Osteocyte (in vitro differentiated cells): ENCODE measurements at regions not wholly inside any gene's neighbourhood (a gene's known extent, or its start where the extent isn't known, plus 50 kb on each side); places are given as distances from the start of the nearest gene placed in this dataset.

Experiments used
- DNase-seq: peaks from one replicate; pipeline ENCODE4 v3.0.0; 2021; ENCODE audit warnings: mixed read lengths; ENCODE audit not compliant: unreplicated experiment; ENCODE audit errors: extremely low spot score
- H3K27ac Mint-ChIP-seq: one replicate; pipeline ENCODE4 v1.8.0; 2021; ENCODE audit warnings: mild to moderate bottlenecking, mixed read lengths; ENCODE audit not compliant: unreplicated experiment
- H3K27me3 Mint-ChIP-seq: one replicate; pipeline ENCODE4 v1.8.0; 2021; ENCODE audit warnings: mixed read lengths; ENCODE audit not compliant: unreplicated experiment
- H3K36me3 Mint-ChIP-seq: one replicate; pipeline ENCODE4 v1.8.0; 2021; ENCODE audit warnings: mixed read lengths; ENCODE audit not compliant: unreplicated experiment
- H3K4me1 Mint-ChIP-seq: one replicate; pipeline ENCODE4 v1.8.0; 2021; ENCODE audit warnings: mixed read lengths; ENCODE audit not compliant: unreplicated experiment
- H3K4me3 Mint-ChIP-seq: one replicate; pipeline ENCODE4 v1.8.0; 2021; ENCODE audit warnings: mild to moderate bottlenecking, moderate library complexity, mixed read lengths; ENCODE audit not compliant: unreplicated experiment
- H3K9me3 Mint-ChIP-seq: one replicate; pipeline ENCODE4 v1.8.0; 2021; ENCODE audit warnings: mixed read lengths; ENCODE audit not compliant: unreplicated experiment
- TF ChIP-seq, protein P1 (sequence below): fragments of 200-600 bp; sonication (generic); IDR thresholded peaks from 2 replicates; pipeline ENCODE4 v1.5.0; 2021; ENCODE audit warnings: antibody characterized with exemption, mild to moderate bottlenecking, moderate library complexity

DNA sequence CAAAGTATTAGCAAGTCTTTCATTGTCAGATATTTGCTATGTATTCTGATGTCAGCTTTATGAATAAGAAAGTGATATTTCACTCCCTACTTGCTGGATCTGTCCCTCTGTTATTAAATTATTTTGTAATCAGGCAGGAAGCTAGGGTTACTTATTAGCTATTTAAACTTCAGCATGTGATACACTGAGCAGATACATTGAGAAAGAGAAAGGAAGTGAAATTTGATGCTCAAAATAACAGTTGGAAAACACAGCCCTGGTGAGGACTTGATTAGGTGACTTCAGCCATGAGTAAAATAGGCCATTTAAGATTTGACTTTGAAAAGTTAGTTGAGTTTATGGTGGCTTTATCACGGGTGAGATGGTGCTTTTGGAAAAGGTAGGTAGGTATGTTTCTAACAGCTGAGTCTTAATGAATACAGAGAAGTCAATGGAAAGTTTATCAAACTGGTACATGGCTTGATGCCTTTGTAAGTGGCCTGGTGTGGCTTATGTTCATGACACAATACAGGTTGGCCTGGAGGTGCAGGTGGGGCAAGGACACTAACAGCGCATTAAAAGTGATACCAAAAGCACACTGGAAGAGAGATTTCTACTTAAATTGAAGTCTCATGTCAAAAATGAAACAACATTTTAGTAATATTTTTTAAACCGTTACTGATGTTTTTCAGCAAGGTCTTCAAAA lies 321.2 kb upstream of the SPOCK3 start:
- TF ChIP-seq, protein P1, sequence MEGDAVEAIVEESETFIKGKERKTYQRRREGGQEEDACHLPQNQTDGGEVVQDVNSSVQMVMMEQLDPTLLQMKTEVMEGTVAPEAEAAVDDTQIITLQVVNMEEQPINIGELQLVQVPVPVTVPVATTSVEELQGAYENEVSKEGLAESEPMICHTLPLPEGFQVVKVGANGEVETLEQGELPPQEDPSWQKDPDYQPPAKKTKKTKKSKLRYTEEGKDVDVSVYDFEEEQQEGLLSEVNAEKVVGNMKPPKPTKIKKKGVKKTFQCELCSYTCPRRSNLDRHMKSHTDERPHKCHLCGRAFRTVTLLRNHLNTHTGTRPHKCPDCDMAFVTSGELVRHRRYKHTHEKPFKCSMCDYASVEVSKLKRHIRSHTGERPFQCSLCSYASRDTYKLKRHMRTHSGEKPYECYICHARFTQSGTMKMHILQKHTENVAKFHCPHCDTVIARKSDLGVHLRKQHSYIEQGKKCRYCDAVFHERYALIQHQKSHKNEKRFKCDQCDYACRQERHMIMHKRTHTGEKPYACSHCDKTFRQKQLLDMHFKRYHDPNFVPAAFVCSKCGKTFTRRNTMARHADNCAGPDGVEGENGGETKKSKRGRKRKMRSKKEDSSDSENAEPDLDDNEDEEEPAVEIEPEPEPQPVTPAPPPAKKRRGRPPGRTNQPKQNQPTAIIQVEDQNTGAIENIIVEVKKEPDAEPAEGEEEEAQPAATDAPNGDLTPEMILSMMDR: no peak
- no peak for DNase-seq
- Mint-ChIP-seq H3K4me1 (no peaks in the 10 kb centered on the region), H3K36me3 (no peaks in the 10 kb centered on the region), H3K27me3 (no peaks in the 10 kb centered on the region), H3K9me3 (peaks cover 14% of the 10 kb centered on the region), H3K4me3 (no peak overlapping the region), H3K27ac (no peak overlapping the region)

DNA sequence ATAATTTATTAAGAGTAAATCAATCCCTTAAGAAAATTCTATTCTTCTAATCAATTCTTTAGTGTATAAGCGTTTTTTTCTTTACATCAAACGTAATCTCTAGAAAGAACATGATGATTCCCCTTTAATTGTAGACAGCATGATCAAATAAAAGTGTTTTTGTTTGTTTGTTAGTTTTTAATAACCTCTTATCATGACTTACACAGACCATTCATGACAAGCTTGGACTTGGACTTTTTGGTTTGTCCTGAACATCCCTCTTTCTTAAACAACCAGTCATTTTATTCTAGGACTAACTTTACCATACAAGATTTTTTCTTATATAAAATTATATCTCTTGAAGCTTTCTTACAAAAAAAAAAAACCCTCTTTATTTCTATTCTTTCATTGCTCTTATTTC lies 344.6 kb upstream of the SPOCK3 start:
- Mint-ChIP-seq H3K27me3 (no peaks in the 10 kb centered on the region), H3K27ac (no peak overlapping the region), H3K4me1 (no peaks in the 10 kb centered on the region), H3K9me3 (peaks cover 45% of the 10 kb centered on the region), H3K36me3 (no peaks in the 10 kb centered on the region), H3K4me3 (no peak overlapping the region)
- TF ChIP-seq, protein P1: no peak
- DNase-seq: no peak

DNA sequence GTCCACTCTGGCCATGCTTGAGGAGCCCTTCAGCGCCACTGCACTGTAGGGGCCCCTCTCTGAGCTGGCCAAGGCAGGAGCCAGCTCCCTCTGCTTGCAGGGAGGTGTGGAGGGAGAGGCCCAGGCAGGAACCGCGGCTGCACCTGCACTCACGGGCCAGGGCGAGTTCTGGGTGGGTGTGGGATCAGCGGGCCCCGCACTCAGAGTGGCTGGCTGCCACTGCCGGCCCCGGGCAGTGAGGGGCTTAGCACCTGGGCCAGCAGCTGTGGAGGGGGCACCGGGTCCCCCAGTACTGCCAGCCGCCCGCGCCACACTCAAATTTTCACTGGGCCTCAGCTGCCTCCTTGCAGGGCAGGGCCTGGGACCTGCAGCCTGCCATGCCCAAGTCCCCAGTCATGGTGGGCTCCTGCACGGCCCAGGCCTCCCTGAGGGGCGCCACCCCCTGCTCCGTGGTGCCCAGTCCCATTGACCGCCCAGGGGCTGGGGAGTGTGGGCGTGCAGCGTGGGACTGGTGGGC lies 347.2 kb upstream of the SPOCK3 start:
- Mint-ChIP-seq H3K9me3 (peaks cover 35% of the 10 kb centered on the region), H3K36me3 (no peaks in the 10 kb centered on the region), H3K27me3 (no peaks in the 10 kb centered on the region), H3K4me1 (no peaks in the 10 kb centered on the region), H3K4me3 (no peak overlapping the region), H3K27ac (no peak overlapping the region)
- TF ChIP-seq, protein P1: no peak
- DNase-seq: no peak

DNA sequence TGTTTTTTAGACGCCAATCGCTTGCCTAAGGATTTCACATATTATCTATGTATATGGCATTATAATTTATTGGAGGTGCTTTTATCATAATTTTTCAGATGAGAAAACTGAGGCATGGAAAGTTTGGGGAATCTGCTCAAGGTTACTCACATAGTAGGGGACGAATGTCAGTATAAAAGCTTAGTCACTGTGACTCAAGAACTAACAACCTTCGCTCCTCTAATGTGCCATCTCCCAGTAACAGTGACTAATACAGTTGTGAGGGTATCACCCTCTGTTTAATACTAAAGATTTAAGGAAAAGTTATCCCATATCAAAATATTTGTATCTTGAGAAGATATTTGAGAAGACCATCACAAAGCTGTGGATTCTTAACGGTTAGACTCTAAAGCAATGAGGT lies 353.1 kb upstream of the SPOCK3 start:
- Mint-ChIP-seq H3K27me3 (peaks cover 2% of the 10 kb centered on the region), H3K9me3 (peaks cover 10% of the 10 kb centered on the region), H3K36me3 (no peaks in the 10 kb centered on the region), H3K4me1 (no peaks in the 10 kb centered on the region), H3K4me3 (no peak overlapping the region), H3K27ac (no peak overlapping the region)
- DNase-seq: no peak
- TF ChIP-seq, protein P1: no peak

DNA sequence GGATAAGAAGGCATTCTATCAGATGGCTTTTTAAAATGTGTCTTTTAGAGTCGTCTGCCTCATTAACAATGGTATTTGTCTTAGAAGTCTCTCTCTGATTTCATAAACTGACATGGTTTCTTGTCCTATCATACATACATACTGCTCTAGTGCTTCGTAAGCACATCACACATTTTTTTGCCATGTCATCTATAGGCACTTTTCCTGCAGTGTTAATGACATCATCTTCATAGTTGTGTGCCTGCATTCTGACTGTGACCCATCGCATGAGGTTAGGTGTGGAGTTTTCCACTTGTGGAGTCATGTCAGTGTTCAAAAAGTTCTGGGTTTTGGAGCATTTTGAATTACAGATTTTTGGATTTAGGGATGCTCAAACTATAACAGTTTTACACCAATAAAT lies 361.6 kb upstream of the SPOCK3 start:
- no peaks in the 10 kb centered on the region for H3K9me3 Mint-ChIP-seq
- TF ChIP-seq, protein P1: no peak
- no peaks in the 10 kb centered on the region for H3K4me1 Mint-ChIP-seq
- no peak overlapping the region for H3K4me3 Mint-ChIP-seq
- no peaks in the 10 kb centered on the region for H3K27me3 Mint-ChIP-seq
- no peaks in the 10 kb centered on the region for H3K36me3 Mint-ChIP-seq
- DNase-seq: no peak
- H3K27ac Mint-ChIP-seq: no peak overlapping the region
